Right lobe of liver (tissue), 4 donors: ENCODE measurements at regions not wholly inside any gene's neighbourhood (a gene's known extent, or its start where the extent isn't known, plus 50 kb on each side); places are given as distances from the start of the nearest gene placed in this dataset.

Experiments
- POLR2A ChIP-seq: fragments of 450-650 bp; IDR thresholded peaks from one replicate; pipeline ENCODE4 v1.6.1; 2017; ENCODE audit warnings: antibody characterized with exemption, mild to moderate bottlenecking
- TF ChIP-seq, protein P1 (sequence below), 4 donors: fragments of 200-600 bp in 3 of 4; fragments of 450-650 bp in 1 of 4; IDR thresholded peaks; one replicate each; pipeline versions ENCODE4 v1.5.1 to v1.8.0; 2016 to 2022; ENCODE audit warnings: antibody characterized with exemption in 4 of 4, mild to moderate bottlenecking in 2 of 4
- donor health status: DM: no; HTN: no; CAD: no.
- donor health status: DM: no; HTN: no; CAD: no.
- donor health status: DM: no; HTN: yes; CAD: no.

DNA sequence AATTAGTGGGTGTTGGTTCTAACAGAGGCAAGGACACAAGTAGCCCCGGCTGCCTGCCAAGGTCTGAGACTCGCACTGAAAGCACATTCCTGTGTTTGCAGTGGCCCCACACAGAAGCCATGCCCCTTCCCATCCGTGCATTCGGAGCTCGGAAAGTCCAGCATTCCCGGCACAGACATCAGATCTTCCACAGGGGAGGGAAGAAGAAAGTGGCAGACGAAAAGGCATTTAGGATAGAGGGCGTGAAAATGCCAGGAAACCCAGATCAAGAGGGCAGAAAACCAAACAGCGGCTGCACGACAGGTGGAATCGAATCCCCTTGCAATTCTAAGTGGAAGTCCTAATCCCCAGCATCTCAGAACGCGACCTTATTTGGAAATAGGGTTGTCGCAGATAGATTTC, 105.5 kb upstream of the ASB18 start:
- no peak for TF ChIP-seq POLR2A
- TF ChIP-seq, protein P1, sequence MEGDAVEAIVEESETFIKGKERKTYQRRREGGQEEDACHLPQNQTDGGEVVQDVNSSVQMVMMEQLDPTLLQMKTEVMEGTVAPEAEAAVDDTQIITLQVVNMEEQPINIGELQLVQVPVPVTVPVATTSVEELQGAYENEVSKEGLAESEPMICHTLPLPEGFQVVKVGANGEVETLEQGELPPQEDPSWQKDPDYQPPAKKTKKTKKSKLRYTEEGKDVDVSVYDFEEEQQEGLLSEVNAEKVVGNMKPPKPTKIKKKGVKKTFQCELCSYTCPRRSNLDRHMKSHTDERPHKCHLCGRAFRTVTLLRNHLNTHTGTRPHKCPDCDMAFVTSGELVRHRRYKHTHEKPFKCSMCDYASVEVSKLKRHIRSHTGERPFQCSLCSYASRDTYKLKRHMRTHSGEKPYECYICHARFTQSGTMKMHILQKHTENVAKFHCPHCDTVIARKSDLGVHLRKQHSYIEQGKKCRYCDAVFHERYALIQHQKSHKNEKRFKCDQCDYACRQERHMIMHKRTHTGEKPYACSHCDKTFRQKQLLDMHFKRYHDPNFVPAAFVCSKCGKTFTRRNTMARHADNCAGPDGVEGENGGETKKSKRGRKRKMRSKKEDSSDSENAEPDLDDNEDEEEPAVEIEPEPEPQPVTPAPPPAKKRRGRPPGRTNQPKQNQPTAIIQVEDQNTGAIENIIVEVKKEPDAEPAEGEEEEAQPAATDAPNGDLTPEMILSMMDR (IDR thresholded peaks at IDR 0.05), result no peak
